RKO (cell line): ENCODE measurements at regions not wholly inside any gene's neighbourhood (a gene's known extent, or its start where the extent isn't known, plus 50 kb on each side); places are given as distances from the start of the nearest gene placed in this dataset.

Source experiments
- DNase-seq: peaks from one replicate; pipeline ENCODE4 v3.0.0-alpha.2; 2016; ENCODE audit warnings: low spot score

DNA sequence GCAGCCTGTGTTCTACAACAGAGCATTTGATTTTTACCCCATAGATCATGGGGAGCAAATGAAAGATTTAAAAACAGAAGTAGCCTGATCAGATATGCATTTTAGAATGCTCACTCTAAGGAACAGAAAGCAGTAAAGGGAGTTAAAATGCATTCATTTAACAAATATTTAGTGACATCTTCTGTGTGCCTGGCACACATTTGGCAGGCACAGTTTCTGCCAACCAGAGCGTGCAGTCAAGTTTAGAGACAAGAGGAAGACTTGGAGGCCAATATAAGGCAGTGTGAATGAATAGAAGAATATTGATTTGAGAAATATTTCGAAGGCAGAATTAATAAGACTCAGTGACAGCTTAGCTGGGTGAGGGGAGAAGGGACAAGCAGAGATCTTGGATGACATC, 210.1 kb downstream of the KDR start:
- no peak for DNase-seq

DNA sequence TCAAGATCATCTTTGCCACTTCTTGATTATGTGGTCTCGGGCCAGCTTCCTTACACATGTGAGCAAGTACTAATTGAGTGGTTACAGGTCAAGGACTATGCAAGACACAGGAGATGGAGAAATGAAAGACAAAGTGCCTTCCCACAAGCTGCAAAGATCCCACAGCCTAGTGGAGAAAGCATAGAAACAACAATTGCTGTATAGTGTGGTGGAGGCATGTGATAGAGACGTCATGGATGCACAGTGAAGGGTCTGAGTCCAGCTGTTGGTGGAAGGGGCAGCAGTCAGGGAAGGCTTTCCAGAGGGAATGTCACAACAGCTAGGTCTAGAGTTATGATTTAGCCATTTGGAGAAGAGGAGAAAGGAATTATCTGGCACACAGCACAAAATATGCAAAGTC, 210.6 kb downstream of the KDR start:
- DNase-seq, result no peak

DNA sequence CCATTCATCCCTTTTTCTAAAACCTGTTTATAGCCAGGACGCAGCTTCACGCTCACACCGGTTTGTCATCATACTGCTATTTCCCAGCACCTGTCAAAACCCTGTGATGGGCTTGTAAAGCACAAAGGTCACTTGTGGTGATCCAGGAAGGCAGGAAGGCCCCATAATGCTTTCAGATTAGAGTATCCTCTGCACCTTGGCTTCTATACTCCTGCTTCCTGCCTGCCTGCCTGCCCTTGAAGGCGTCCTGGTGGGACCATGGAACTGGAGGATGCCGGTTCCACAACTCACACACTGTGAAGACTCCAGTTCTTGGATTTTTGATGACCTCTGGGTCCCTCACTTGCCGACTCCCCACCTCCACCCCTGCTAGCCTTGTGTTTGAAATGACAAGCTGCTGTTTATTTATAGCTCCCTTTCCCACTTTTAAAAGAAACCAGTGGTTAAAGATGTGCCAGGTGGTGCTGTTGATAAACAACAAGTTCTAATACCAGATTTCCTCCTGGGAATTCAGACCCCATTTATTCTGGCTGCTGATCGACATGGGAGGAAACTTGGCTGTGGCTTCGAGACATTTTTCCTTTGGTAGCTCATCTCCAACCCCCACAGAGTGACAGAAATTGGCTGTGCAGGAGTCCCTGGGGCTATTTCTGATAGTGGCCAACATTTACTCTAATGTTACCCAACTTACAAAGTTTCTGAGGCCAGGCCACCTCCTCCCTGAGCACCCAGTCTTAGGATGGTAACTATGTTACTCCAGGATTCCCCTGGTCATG, 211.5 kb downstream of the KDR start:
- no peak for DNase-seq

DNA sequence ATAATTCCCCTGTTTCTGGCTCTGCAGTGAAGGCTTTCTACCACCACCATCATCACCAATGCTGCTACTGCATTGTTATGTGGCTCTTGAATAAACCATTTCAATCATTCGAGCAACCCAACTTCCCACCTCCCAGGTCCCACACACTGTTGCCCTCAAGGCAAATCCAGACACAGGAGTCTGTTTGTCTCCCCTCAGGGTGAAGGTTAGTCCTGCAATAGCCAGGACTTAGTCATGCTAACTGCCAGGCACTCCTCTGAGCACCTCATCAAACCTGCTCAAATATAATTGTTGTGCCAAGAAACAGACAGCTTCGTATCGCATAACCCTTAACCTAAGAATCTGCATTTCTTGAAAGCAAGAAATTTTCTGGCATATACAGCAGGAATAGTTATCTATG, 213.2 kb downstream of the KDR start:
- DNase-seq, result no peak

DNA sequence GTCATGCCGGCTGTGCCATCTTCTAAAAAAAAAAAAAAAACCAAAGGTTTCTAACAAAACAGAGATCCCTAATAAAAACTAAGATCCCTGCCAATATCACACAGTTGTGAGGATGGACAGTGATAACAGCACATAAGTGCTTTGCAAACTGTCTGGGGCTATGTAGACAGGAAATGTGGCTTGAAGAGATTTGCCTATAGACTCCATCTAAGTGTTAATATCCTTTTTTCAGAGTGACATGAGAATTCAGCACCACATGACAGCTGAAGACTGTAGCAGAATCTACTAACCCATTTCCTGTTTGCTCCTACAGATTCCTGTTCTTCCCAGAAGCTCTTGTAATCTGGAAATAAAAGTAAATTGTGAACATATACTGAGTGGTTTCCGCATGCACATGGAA, 215.4 kb downstream of the KDR start:
- DNase-seq, result no peak

DNA sequence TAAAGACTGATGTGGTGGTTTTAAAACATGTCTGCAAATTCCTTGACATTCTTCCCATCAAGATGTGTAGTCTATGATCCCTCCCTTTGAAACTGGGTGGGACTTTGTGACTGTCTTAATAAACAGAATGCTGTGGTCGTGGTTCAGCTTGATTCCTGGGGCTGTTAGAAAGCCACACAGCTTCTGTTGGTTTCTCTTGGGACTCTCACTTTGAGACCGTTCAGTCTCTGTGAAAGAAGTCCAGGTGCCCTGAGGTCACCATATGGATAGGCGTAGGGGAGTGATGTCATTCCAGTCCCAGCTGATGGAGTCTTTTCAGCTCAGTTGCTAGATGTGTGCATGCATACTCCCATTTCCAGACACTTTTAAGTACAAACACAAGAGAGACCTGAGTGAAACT, 216.6 kb downstream of the KDR start:
- DNase-seq, result no peak

DNA sequence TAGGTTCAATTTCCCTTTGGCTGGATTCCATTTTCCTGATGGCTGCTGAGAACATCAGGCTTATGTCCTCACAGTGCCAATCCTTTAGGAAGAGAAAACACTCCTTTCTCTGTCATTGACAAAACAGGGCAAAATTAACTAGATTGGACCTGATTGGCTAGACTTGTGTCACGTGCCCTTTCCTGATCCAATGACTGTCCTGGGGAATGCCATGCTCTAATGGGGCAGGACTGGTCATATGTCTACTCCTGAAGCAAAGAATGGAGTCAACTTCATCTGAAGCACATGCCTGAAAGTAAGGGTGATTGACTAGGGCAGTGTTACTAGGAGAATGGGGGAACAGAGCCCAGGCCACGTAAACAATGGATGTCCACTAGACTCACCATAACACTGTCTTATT, 220.4 kb downstream of the KDR start:
- DNase-seq, result no peak

DNA sequence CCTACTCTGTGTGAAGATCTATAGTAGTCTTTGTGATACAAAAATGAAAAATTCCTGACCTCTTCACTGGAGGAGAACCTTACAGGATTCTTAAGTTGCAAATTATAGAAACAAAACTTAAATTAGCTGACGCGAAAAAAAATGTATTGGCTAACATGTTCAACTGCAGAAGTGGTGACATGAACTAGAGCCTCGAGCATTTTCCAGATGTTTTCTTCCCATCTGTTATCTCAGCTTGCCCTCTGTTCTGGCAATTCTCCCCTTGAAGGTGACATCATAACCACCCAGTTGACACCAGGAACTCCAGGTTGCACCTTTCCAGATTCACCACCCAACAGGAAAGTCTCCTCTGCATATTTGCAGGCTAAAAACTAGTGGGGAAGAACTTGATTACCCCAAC, 222.4 kb downstream of the KDR start:
- DNase-seq, result no peak

DNA sequence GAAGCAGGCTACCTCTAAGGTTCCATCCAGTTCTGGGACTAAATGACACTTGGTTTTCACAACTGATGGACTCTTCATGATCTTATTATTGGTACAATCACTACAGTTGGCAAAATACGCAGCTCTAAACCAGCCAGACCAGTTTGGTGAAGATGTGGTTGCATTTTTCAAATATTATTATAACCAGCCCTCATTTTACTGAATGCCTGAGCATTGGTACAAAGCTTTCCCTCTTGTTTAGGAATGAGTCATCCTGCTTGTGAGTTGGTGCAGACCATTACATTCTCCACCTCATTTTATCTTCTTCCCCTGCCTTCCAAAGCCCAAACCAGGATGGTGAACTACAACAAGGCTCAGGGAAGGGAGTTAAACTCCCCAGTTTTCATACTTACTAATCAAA, 223.1 kb downstream of the KDR start:
- no peak for DNase-seq

DNA sequence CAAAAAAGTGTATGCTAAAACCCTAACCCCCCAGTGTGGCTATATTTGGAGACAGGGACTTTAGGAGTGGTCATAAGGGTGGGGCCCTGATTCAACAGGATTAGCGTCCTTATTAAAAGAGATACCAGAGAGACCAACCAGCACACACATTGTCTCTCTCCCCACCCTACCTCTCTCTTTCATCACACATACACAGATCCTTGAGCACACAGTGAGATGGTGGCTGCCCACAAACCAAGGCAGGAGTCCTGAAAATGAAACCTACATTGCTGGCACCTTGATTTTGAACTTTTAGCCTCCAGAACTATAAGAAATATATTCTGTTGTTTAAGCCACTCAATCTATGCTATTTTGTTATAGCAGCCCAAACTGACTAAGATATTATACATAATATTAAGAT, 224.2 kb downstream of the KDR start:
- DNase-seq, result no peak

DNA sequence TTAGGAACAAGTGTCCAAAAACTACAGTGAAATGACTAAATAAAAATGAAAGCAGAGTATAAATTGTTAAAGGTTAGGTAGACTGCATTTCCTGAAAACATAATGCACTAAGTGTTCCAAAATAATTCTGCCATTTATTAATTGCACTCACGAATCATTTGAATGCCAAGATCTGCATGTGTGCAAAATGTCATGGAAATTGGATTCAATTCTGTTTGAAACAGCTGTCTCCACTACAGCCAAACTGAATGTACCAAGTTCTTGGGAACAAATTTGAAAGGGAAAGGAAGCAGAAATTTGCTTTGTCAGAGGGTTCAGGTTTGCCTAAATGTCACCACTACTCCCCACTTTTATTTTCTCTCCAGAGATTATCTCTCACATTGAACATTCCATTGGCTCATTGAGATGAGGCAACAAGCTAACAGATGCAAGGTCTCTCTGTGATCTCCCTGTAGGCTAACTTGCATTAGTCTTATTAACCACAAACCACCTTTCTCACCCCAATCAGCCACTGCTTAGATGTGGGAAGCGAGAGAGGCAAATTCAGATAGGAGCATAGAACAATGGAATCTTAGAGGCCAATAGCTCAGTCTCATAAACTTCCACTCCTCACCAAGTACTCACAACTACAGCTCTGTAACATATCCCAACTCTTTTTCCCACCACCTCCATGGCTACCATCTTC, 226.6 kb downstream of the KDR start:
- DNase-seq, result no peak

DNA sequence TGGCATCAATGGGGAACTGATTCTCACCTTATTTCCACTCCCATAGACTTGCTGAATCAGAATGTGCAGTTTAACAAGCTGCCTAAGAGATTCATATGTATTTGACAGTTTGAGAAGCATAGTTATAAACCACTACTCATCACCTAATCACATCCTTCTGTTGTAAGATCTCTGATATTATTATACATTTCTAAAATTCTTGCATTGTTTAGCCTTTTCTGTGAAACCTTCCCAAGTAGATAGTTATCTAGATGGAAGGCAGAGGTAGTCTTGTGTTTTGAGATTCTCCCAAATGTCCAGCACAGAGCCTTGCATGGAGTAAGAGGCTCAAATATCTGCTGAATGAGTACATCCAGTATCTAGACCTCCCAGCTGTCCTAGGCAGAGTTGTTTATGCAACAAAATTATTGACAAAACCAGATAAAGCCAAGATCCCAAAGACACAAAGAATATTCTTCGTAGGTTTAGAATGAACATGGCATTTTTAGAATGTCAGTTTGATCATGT, 227.3 kb downstream of the KDR start:
- DNase-seq, result no peak

DNA sequence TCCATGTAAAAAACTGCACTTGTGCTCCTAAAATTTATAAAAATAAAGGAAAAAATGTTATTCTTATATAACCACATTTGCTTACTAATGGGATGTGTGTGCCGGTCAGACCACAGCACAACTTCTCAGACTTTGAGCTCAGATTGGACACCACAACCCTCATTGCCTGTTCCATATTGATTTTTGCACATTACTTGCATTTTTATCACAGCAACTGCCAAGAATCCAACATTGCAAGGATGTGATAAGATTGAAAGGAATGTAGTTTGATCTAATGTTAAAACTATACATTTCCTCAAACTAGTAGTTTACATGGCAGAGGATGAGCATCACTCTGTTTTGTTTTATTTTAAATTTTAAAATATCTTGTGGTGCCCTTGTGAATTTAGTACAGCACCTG, 227.8 kb downstream of the KDR start:
- DNase-seq, result no peak

DNA sequence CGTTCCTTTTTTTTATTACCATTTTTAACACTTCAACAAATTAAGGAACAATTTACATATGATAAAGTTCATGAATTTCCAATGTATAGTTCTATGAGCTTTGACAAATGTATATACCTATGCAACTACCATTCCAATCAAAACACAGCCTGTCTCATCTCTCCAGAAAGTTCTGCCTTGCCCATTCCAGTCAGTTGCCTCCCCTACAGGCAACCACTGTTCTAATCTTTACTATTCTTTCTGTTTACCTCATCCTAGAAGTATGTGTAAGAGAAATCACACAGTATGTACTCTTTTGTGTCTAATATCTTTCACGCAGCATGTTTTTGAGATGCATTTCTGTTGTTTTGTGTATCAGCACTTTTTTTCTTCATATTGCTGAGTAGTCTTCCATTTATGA, 224.9 kb downstream of the KIT start:
- DNase-seq, result no peak

DNA sequence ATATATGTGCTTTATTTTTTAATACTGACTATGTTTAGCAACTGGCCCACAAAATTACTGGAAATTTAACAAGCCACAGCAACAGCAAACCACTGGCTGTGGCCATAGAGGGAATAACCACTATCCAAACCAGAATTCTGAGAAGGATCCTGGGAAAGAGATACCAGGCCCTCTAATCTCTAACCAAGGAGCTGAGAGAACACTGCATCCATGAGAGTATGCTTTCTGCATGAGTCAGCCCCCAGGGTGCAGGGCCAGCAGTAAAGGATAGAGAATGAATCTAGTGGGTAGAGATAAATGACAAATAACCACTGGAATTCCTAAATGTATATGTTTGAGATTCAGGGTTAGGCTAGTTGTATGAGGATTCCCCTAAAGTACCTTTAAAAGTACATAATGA, 221.8 kb downstream of the KIT start:
- no peak for DNase-seq

DNA sequence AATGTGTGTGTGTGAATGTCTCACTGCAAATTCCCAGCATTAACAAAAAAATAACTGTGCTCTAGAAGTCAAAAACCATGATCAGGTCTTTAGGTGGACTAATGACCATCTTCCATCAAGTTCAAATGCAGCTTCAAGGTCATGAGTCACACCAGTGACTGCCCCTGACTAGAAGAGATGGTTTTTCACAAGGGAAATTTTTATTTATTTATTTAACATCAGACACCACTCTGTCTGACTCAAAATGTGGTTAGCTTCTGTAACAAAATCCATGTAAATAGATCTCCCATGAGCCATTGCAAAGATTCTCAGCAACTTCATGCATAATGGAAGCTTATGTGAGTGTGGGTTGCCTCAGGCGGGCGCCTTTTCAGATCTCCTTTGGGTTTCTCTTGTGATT, 219.2 kb downstream of the KIT start:
- peak; percentile 1 for DNase-seq

DNA sequence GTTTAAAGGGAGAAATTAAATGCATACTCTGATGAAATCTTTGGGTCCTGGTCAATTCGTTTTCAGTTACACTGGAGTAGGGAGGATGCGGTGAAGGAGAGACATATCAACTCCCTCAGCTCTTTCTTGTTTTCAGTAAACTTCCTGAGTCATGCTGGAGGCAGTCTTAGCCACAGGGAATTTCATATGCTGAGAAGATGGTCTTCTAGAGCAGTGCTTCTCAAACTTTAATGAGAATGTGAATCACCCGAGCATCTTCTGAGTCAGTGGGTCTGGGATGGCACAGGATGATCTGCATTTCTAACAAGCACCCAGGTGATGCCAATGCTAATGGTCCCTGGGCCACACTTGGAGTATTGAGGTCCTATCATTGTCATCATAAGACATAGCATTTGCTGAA, 214.5 kb downstream of the KIT start:
- DNase-seq, result no peak

DNA sequence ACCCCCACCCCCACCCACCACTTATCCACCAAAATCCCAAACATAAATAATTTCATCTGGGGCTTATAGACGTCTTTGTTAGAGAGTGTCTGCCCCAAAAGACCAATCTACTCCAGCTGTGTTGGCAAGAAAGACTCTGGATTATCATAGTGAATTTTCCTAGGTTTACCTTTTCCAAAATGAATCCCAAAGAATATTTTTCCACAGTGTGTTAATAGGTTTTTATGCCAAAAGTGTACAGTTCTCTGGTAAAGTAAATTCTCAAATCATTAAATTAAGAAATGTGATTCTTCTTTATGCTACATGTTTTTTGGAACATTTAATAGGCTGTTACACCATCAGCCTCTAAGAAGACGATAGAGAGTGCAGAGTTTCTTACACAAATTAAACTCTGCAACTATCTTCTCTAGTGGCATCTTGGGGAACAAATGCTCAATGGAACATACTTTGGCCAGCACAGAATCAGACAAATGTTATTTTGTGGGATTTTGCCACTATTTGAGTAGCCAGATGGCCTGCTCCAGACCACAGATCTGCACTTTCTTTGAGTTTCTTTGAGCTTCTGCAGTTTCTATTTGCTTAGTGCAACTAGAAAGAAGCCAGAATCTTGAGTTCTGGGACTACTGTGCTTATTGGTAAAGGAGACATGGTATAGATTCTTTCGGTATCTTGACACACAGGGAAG, 206.0 kb downstream of the KIT start:
- DNase-seq, result no peak

DNA sequence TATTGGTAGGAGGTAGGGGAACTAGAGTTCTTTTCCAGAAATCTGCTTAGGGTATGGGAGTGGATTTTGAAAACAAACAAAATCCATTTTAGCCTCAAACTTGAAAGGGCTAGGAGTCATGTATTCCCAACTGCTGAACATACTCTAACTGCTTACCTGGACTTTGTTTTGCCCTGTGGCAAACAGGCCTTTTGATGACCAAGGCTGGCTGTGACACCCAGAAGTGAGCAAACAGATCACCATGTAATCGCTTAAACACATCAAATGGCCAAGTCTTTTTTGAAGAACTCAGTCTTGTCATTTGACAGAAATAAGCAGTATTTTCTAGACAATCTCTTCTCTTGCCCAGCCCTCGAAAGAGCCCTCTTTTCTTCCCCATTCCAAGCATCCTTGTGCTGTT, 203.4 kb downstream of the KIT start:
- DNase-seq, result no peak

DNA sequence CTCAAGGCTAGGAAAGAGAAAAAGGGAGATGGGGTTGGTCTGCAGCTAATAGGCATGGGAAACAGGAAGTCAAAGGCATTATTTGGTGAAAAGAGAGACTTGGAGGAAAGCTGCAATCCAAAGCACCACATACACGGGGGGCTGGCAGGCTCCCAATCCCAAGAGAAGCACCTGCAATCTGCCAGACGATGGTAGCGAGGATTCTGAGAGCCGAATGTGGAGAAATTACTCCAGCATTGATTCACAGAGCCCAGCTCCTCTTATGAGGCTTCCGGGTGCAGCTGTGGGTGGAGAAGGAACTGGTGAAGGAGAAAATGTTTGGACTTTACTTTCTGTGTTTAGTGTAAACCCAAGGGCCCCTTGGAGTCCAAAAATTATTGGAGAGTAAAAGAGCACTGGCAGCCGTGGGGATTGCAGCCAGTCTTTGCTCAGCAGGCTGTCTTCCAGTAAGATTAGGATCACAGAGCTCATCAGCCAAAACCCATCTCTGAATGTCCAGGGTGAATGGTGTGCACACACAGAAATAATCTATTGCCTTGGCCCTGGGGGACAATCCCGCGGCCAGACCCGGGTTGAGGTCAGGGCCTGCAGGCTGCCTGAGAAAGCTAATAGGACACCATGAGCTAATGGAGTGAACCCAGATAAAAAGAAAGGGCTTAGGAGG, 197.6 kb downstream of the KIT start:
- no peak for DNase-seq

DNA sequence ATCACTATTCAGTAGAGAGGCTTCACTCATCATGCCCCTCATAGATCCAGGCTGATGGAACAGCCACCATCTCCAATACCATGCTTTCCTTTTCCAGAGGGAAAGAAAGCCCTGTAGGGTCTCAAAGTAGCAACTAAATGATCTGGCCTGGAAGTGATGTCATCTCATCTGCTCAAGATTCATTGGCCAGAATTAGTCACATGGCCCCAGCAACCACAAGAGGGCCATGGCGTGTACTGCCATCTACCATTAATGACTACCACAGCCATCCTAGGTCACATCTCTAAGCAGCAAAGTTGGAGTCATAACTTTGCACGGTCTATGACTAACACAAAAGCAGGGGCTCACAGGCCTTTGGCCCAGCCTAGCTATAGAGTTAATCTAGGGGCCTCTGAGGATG, 194.8 kb downstream of the KIT start:
- peak; percentile 14 for DNase-seq

DNA sequence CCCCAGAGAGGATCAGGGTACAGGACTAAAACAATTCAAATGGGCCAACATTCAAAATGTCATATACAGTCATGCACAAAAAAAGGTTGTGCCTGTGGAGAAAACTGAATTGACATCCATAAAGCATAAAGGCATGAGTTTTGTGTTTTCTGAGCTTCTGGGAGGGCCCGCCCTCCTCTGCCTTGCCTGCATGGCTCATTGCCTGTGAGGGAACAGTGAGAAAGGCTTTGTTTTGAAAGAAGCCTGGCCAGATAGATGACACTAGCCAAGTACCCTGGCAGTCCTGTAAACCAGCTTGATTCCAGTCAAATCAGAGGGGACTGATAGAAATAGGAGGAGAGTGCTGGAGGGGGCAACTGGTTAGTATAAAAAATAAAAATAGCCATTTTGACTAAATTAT, 194.3 kb downstream of the KIT start:
- DNase-seq, result no peak

DNA sequence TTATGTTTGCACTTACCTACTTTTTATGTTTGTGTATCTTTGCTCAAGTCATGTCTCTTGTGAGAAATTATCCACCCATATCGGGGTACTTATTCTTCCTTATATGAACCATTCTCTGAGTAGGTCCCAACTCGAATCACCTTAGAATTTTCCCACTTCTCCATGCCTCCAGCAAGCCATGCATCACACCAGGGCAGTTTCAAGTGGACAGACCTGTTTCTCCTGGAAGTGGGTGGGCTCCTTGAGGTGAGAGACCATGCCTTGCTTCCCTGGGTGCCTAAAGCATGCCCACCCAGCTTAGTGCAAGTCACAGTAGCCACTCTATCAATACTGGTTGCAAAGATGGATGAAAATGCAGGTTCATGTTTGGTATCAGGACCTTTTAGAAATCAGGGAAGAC, 187.2 kb downstream of the KIT start:
- no peak for DNase-seq
